WTC11 (cell line): ENCODE measurements at regions not wholly inside any gene's neighbourhood (a gene's known extent, or its start where the extent isn't known, plus 50 kb on each side); places are given as distances from the start of the nearest gene placed in this dataset.

Source experiments
- ATAC-seq: fragments of 200-7000 bp; cut with Tn5 transposase; 2 replicates; pipeline ENCODE4 v1.10.0; 2021; ENCODE audit warnings: mild to moderate bottlenecking, moderate library complexity
- CTCF ChIA-PET: fragments of 300-600 bp; sonication (Branson Sonifier 250); formaldehyde crosslinking; loops from one replicate; lab custom pipeline; 2021; ENCODE audit warnings: antibody characterized with exemption; lab: Charles Lee
- POLR2A ChIA-PET: fragments of 350-600 bp; sonication (Branson Sonifier 250); formaldehyde crosslinking; loops from one replicate; lab custom pipeline; 2021; ENCODE audit warnings: antibody characterized with exemption; lab: Charles Lee
- DNase-seq: peaks from one replicate; pipeline ENCODE4 v3.0.0; 2021; ENCODE audit warnings: low spot score
- H3K27ac Mint-ChIP-seq: 2 replicates; pipeline ENCODE4 v1.8.0; 2021; ENCODE audit warnings: mixed read lengths
- H3K27me3 Mint-ChIP-seq: 2 replicates; pipeline ENCODE4 v1.8.0; 2021; ENCODE audit warnings: low read depth, mild to moderate bottlenecking, moderate library complexity, mixed read lengths
- H3K36me3 Mint-ChIP-seq: 2 replicates; pipeline ENCODE4 v1.8.0; 2021; ENCODE audit warnings: mixed read lengths
- H3K4me1 Mint-ChIP-seq: 2 replicates; pipeline ENCODE4 v1.8.0; 2022; ENCODE audit warnings: mixed read lengths
- H3K4me3 Mint-ChIP-seq: 2 replicates; pipeline ENCODE4 v1.8.0; 2021; ENCODE audit warnings: mild to moderate bottlenecking, moderate library complexity, mixed read lengths
- H3K9me3 Mint-ChIP-seq: 2 replicates; pipeline ENCODE4 v1.8.0; 2021; ENCODE audit warnings: mixed read lengths
- FOXK1 ChIP-seq: sonication (generic); formaldehyde crosslinking; IDR thresholded peaks from 2 replicates; pipeline ENCODE4 v1.8.0; 2022; ENCODE audit warnings: mild to moderate bottlenecking, moderate library complexity, missing genetic modification reagents
- GRHL2 ChIP-seq: fragments of 250-450 bp; sonication (Bioruptor Pico); IDR thresholded peaks from 2 replicates; pipeline ENCODE4 v1.8.0; 2022; ENCODE audit warnings: mild to moderate bottlenecking, moderate library complexity; ENCODE audit not compliant: insufficient replicate concordance, severe bottlenecking
- IRF2 ChIP-seq: sonication (generic); formaldehyde crosslinking; IDR thresholded peaks from 2 replicates; pipeline ENCODE4 v1.8.0; 2022; ENCODE audit warnings: low read depth, missing genetic modification reagents, borderline replicate concordance
- JUN ChIP-seq: sonication (generic); formaldehyde crosslinking; IDR thresholded peaks from 2 replicates; pipeline ENCODE4 v1.8.0; 2023; ENCODE audit warnings: mild to moderate bottlenecking, missing genetic modification reagents
- NFYB ChIP-seq: sonication (generic); formaldehyde crosslinking; conservative IDR thresholded peaks from 2 replicates; pipeline ENCODE4 v1.8.0; 2022; ENCODE audit warnings: low read depth, missing genetic modification reagents
- RELA ChIP-seq: sonication (generic); formaldehyde crosslinking; IDR thresholded peaks from 2 replicates; pipeline ENCODE4 v1.8.1; 2022; ENCODE audit warnings: missing genetic modification reagents, mild to moderate bottlenecking, borderline replicate concordance
- SOX15 ChIP-seq: fragments of 250-450 bp; sonication (Bioruptor Pico); IDR thresholded peaks from 2 replicates; pipeline ENCODE4 v1.9.0; 2021; ENCODE audit warnings: mild to moderate bottlenecking
- ZNF121 ChIP-seq: sonication (generic); formaldehyde crosslinking; IDR thresholded peaks from 2 replicates; pipeline ENCODE4 v1.8.0; 2023; ENCODE audit warnings: missing genetic modification reagents
- ZNF219 ChIP-seq: sonication (generic); formaldehyde crosslinking; IDR thresholded peaks from 2 replicates; pipeline ENCODE4 v1.8.0; 2023; ENCODE audit warnings: missing genetic modification reagents, mild to moderate bottlenecking, borderline replicate concordance
- ZNF423 ChIP-seq: fragments of 250-450 bp; sonication (Bioruptor Pico); IDR thresholded peaks from 2 replicates; pipeline ENCODE4 v2.1.2; 2022; ENCODE audit warnings: mild to moderate bottlenecking, moderate library complexity
- TF ChIP-seq, protein P1 (sequence below): sonication (generic); formaldehyde crosslinking; IDR thresholded peaks from 2 replicates; pipeline ENCODE4 v1.8.0; 2022; ENCODE audit warnings: mild to moderate bottlenecking, missing genetic modification reagents
- TF ChIP-seq, protein P2 (sequence below): fragments of 250-450 bp; sonication (Bioruptor Pico); IDR thresholded peaks from 2 replicates; pipeline ENCODE4 v1.9.0; 2021; ENCODE audit warnings: moderate library complexity, mild to moderate bottlenecking, inconsistent platforms, borderline replicate concordance
- TF ChIP-seq, protein P3 (sequence below): sonication (generic); formaldehyde crosslinking; IDR thresholded peaks from 2 replicates; pipeline ENCODE4 v1.8.0; 2022; ENCODE audit warnings: missing genetic modification reagents
- TF ChIP-seq, protein P4 (sequence below): fragments of 200-600 bp; IDR thresholded peaks from 2 replicates; pipeline ENCODE4 v1.8.0; 2022; ENCODE audit warnings: antibody characterized with exemption
- TF ChIP-seq, protein P5 (sequence below): sonication (generic); formaldehyde crosslinking; IDR thresholded peaks from 2 replicates; pipeline ENCODE4 v1.8.0; 2023; ENCODE audit warnings: missing genetic modification reagents, mild to moderate bottlenecking, borderline replicate concordance
- TF ChIP-seq, protein P6 (sequence below): sonication (generic); formaldehyde crosslinking; conservative IDR thresholded peaks from 2 replicates; pipeline ENCODE4 v1.8.1; 2022; ENCODE audit warnings: mild to moderate bottlenecking, missing genetic modification reagents
- TF ChIP-seq, protein P7 (sequence below): fragments of 250-450 bp; sonication (Bioruptor Pico); conservative IDR thresholded peaks from 2 replicates; pipeline ENCODE4 v1.9.0; 2021; ENCODE audit warnings: mild to moderate bottlenecking
- TF ChIP-seq, protein P8 (sequence below): sonication (generic); formaldehyde crosslinking; IDR thresholded peaks from 2 replicates; pipeline ENCODE4 v1.8.1; 2022; ENCODE audit warnings: mild to moderate bottlenecking, missing genetic modification reagents, moderate library complexity, borderline replicate concordance

DNA sequence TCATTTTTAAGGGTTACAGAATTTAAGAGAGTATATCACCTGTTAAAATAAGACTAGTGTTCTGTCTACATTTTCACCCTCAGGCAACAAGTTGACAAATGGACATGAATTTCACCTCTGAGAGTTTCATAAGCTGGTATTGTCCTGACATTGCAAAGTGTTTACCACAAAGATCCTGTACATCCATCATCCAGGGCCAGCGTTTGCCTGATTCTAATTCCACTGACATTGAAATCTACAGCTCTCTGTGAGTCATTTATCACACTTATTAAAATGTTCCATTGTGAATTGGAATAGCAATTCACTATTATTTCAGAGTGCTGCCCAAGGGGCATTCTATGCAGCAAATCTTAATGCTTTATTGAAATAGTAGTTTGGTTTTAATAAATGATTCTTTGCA, 1499.4 kb upstream of the PCDH7 start:
- TF ChIP-seq, protein P1, sequence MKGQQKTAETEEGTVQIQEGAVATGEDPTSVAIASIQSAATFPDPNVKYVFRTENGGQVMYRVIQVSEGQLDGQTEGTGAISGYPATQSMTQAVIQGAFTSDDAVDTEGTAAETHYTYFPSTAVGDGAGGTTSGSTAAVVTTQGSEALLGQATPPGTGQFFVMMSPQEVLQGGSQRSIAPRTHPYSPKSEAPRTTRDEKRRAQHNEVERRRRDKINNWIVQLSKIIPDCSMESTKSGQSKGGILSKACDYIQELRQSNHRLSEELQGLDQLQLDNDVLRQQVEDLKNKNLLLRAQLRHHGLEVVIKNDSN (CRISPR knock-in tag), result no peak
- no peak for TF ChIP-seq RELA (CRISPR knock-in tag)
- no peak for TF ChIP-seq ZNF219
- TF ChIP-seq FOXK1, result no peak
- TF ChIP-seq, protein P2, sequence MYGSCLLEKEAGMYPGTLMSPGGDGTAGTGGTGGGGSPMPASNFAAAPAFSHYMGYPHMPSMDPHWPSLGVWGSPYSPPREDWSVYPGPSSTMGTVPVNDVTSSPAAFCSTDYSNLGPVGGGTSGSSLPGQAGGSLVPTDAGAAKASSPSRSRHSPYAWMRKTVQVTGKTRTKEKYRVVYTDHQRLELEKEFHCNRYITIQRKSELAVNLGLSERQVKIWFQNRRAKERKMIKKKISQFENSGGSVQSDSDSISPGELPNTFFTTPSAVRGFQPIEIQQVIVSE (CRISPR knock-in tag), result no peak
- TF ChIP-seq, protein P3, sequence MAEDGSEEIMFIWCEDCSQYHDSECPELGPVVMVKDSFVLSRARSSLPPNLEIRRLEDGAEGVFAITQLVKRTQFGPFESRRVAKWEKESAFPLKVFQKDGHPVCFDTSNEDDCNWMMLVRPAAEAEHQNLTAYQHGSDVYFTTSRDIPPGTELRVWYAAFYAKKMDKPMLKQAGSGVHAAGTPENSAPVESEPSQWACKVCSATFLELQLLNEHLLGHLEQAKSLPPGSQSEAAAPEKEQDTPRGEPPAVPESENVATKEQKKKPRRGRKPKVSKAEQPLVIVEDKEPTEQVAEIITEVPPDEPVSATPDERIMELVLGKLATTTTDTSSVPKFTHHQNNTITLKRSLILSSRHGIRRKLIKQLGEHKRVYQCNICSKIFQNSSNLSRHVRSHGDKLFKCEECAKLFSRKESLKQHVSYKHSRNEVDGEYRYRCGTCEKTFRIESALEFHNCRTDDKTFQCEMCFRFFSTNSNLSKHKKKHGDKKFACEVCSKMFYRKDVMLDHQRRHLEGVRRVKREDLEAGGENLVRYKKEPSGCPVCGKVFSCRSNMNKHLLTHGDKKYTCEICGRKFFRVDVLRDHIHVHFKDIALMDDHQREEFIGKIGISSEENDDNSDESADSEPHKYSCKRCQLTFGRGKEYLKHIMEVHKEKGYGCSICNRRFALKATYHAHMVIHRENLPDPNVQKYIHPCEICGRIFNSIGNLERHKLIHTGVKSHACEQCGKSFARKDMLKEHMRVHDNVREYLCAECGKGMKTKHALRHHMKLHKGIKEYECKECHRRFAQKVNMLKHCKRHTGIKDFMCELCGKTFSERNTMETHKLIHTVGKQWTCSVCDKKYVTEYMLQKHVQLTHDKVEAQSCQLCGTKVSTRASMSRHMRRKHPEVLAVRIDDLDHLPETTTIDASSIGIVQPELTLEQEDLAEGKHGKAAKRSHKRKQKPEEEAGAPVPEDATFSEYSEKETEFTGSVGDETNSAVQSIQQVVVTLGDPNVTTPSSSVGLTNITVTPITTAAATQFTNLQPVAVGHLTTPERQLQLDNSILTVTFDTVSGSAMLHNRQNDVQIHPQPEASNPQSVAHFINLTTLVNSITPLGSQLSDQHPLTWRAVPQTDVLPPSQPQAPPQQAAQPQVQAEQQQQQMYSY (CRISPR knock-in tag), result no peak
- no peak for TF ChIP-seq ZNF423 (CRISPR knock-in tag)
- no peak for TF ChIP-seq NFYB (CRISPR knock-in tag)
- TF ChIP-seq, protein P4, sequence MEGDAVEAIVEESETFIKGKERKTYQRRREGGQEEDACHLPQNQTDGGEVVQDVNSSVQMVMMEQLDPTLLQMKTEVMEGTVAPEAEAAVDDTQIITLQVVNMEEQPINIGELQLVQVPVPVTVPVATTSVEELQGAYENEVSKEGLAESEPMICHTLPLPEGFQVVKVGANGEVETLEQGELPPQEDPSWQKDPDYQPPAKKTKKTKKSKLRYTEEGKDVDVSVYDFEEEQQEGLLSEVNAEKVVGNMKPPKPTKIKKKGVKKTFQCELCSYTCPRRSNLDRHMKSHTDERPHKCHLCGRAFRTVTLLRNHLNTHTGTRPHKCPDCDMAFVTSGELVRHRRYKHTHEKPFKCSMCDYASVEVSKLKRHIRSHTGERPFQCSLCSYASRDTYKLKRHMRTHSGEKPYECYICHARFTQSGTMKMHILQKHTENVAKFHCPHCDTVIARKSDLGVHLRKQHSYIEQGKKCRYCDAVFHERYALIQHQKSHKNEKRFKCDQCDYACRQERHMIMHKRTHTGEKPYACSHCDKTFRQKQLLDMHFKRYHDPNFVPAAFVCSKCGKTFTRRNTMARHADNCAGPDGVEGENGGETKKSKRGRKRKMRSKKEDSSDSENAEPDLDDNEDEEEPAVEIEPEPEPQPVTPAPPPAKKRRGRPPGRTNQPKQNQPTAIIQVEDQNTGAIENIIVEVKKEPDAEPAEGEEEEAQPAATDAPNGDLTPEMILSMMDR, result no peak
- TF ChIP-seq, protein P5, sequence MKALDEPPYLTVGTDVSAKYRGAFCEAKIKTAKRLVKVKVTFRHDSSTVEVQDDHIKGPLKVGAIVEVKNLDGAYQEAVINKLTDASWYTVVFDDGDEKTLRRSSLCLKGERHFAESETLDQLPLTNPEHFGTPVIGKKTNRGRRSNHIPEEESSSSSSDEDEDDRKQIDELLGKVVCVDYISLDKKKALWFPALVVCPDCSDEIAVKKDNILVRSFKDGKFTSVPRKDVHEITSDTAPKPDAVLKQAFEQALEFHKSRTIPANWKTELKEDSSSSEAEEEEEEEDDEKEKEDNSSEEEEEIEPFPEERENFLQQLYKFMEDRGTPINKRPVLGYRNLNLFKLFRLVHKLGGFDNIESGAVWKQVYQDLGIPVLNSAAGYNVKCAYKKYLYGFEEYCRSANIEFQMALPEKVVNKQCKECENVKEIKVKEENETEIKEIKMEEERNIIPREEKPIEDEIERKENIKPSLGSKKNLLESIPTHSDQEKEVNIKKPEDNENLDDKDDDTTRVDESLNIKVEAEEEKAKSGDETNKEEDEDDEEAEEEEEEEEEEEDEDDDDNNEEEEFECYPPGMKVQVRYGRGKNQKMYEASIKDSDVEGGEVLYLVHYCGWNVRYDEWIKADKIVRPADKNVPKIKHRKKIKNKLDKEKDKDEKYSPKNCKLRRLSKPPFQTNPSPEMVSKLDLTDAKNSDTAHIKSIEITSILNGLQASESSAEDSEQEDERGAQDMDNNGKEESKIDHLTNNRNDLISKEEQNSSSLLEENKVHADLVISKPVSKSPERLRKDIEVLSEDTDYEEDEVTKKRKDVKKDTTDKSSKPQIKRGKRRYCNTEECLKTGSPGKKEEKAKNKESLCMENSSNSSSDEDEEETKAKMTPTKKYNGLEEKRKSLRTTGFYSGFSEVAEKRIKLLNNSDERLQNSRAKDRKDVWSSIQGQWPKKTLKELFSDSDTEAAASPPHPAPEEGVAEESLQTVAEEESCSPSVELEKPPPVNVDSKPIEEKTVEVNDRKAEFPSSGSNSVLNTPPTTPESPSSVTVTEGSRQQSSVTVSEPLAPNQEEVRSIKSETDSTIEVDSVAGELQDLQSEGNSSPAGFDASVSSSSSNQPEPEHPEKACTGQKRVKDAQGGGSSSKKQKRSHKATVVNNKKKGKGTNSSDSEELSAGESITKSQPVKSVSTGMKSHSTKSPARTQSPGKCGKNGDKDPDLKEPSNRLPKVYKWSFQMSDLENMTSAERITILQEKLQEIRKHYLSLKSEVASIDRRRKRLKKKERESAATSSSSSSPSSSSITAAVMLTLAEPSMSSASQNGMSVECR, result no peak
- TF ChIP-seq GRHL2 (CRISPR knock-in tag), result no peak
- H3K27me3 Mint-ChIP-seq, result no peaks in the 10 kb centered on the region
- no peaks in the 10 kb centered on the region for H3K36me3 Mint-ChIP-seq
- ChIA-PET POLR2A (no interaction called here), CTCF (no interaction called here)
- H3K27ac Mint-ChIP-seq, result no peak overlapping the region
- ATAC-seq (no peak), DNase-seq (no peak)
- H3K4me3 Mint-ChIP-seq, result no peak overlapping the region
- no peaks in the 10 kb centered on the region for H3K4me1 Mint-ChIP-seq
- 0 out of 2 replicates have a peak, but pooled peaks cover 4% of the 10 kb centered on the region for H3K9me3 Mint-ChIP-seq

DNA sequence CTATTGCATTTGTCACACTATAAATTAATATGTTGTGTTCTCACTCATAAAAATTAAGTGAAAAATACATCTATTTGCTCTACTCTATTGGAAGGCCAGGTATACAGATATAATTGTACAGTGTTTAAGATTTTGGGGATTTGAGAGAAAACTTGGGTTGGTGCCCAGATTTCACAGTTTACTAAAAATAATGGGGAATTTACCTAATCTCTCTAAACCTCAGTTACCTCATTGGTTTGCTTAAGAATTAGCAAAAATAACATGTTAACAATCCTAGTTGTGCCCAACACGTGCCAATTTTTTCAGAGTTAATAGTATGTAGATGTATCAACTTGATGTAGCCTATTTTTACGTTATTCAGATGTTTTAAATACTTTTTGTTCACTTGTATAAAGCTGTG, 1495.3 kb upstream of the PCDH7 start:
- ATAC-seq (no peak), DNase-seq (no peak)
- H3K36me3 Mint-ChIP-seq, result no peaks in the 10 kb centered on the region
- POLR2A ChIA-PET, result no interaction called here
- no peaks in the 10 kb centered on the region for H3K4me1 Mint-ChIP-seq
- H3K9me3 Mint-ChIP-seq, result no peaks in the 10 kb centered on the region
- H3K27me3 Mint-ChIP-seq, result no peaks in the 10 kb centered on the region
- CTCF ChIA-PET, result no interaction called here
- H3K4me3 Mint-ChIP-seq, result no peak overlapping the region
- H3K27ac Mint-ChIP-seq, result no peak overlapping the region
- TF ChIP-seq, protein P4, result no peak
- TF ChIP-seq JUN (CRISPR knock-in tag) (no peak), ZNF121 (CRISPR knock-in tag) (no peak), SOX15 (CRISPR knock-in tag) (no peak), IRF2 (CRISPR knock-in tag) (no peak)
- TF ChIP-seq, protein P6, sequence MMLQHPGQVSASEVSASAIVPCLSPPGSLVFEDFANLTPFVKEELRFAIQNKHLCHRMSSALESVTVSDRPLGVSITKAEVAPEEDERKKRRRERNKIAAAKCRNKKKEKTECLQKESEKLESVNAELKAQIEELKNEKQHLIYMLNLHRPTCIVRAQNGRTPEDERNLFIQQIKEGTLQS (CRISPR knock-in tag), result no peak
- TF ChIP-seq, protein P7, sequence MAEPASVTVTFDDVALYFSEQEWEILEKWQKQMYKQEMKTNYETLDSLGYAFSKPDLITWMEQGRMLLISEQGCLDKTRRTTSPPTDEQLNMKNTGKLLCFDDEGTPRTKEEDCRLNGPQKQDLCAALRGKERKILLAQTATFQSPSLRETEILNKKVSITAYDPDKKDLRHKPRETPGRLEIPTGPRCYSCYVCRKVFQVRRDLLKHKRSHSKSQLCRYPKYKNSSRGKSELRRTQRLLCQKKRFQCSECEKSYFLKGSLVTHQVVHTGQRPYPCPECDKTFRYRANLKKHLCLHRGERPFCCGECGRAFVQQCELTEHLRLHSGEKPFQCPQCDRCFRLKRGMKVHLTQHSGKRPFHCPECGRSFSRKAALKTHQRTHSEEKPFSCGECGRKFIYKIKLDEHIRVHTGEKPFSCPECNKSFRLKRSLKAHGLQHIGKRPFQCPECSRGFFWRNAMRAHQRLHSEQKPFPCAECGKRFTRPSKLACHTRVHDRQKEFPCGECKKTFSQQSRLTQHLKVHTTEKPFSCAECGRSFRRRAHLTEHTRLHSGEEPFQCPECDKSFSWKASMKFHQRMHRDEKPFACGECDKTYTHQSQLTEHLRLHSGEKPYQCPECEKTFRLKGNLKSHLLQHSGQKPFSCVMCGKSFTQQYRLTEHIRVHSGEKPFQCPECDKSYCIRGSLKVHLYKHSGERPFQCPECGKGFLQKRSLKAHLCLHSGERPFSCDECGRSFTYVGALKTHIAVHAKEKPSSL, result no peak
- TF ChIP-seq, protein P8, sequence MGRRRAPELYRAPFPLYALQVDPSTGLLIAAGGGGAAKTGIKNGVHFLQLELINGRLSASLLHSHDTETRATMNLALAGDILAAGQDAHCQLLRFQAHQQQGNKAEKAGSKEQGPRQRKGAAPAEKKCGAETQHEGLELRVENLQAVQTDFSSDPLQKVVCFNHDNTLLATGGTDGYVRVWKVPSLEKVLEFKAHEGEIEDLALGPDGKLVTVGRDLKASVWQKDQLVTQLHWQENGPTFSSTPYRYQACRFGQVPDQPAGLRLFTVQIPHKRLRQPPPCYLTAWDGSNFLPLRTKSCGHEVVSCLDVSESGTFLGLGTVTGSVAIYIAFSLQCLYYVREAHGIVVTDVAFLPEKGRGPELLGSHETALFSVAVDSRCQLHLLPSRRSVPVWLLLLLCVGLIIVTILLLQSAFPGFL (CRISPR knock-in tag), result no peak
